Common myeloid progenitor, CD34-positive (primary cell): ENCODE measurements at regions not wholly inside any gene's neighbourhood (a gene's known extent, or its start where the extent isn't known, plus 50 kb on each side); places are given as distances from the start of the nearest gene placed in this dataset.
A peak's percentile ranks its signal among the peaks of the same experiment; 100 is the strongest.

Source experiments
- CTCF ChIA-PET: fragments of 350-600 bp; sonication (Branson Sonifier 250); formaldehyde crosslinking; loops from one replicate; lab custom pipeline; 2021; ENCODE audit warnings: antibody characterized with exemption; lab: Charles Lee
- POLR2A ChIA-PET: fragments of 350-600 bp; sonication (Branson Sonifier 250); formaldehyde crosslinking; loops from one replicate; lab custom pipeline; 2021; ENCODE audit warnings: antibody characterized with exemption; lab: Charles Lee
- DNase-seq, 3 donors: peaks; one replicate each; pipeline versions ENCODE4 v3.0.0 to v3.0.0-alpha.2; 2013
- H3K27ac ChIP-seq, 2 experiments: 1 replicate in 1 of 2; 2 replicates in 1 of 2; pipeline ENCODE4 v1.7.0; 2013; ENCODE audit warnings: inconsistent platforms in 2 of 2, low read length in 2 of 2, mild to moderate bottlenecking in 2 of 2, low read depth in 1 of 2, moderate library complexity in 1 of 2; ENCODE audit not compliant: severe bottlenecking in 2 of 2, insufficient read depth in 1 of 2, poor library complexity in 1 of 2
- H3K27me3 ChIP-seq, 5 experiments: replicated peaks in 2 of 5; 1 replicate in 3 of 5; 2 replicates in 2 of 5; pipeline versions ENCODE4 v1.6.1 to v1.7.0; 2013; ENCODE audit warnings: low read length in 4 of 5, mild to moderate bottlenecking in 2 of 5, moderate library complexity in 2 of 5, inconsistent platforms in 1 of 5; ENCODE audit not compliant: insufficient read depth in 5 of 5, control insufficient read depth in 4 of 5
- H3K36me3 ChIP-seq, 4 experiments: 1 replicate in 2 of 4; 2 replicates in 2 of 4; pipeline versions ENCODE4 v1.6.1 to v1.7.0; 2013; ENCODE audit warnings: low read length in 3 of 4, control low read depth in 1 of 4, mild to moderate bottlenecking in 1 of 4; ENCODE audit not compliant: control insufficient read depth in 4 of 4, insufficient read depth in 4 of 4
- H3K4me1 ChIP-seq, 4 experiments: 1 replicate in 3 of 4; 2 replicates in 1 of 4; pipeline versions ENCODE4 v1.6.1 to v1.7.1; 2013; ENCODE audit warnings: low read length in 3 of 4, mild to moderate bottlenecking in 3 of 4, control low read depth in 1 of 4, inconsistent platforms in 1 of 4, moderate library complexity in 1 of 4; ENCODE audit not compliant: control insufficient read depth in 4 of 4, insufficient read depth in 4 of 4; ENCODE audit errors: control extremely low read depth in 1 of 4
- H3K4me3 ChIP-seq, 7 experiments: 1 replicate in 4 of 7; 2 replicates in 3 of 7; pipeline versions ENCODE4 v1.5.1 to v1.7.0; 2013; ENCODE audit warnings: mild to moderate bottlenecking in 7 of 7, low read length in 6 of 7, moderate library complexity in 6 of 7, inconsistent platforms in 2 of 7, low read depth in 2 of 7, control low read depth in 1 of 7; ENCODE audit not compliant: insufficient read depth in 4 of 7, control insufficient read depth in 1 of 7; ENCODE audit errors: extremely low read depth in 1 of 7
- H3K9me3 ChIP-seq, 5 experiments: 1 replicate in 4 of 5; 2 replicates in 1 of 5; pipeline versions ENCODE4 v1.6.1 to v1.7.1; 2013; ENCODE audit warnings: low read length in 4 of 5, mild to moderate bottlenecking in 2 of 5, inconsistent platforms in 1 of 5, low read depth in 1 of 5, moderate library complexity in 1 of 5; ENCODE audit not compliant: control insufficient read depth in 4 of 5, insufficient read depth in 2 of 5; ENCODE audit errors: control extremely low read depth in 1 of 5
- WGBS: methylation state at CpG from one replicate; pipeline ENCODE4 v1.1.5; 2013; ENCODE audit not compliant: insufficient coverage; 5-methylcytosine and 5-hydroxymethylcytosine counted together

DNA sequence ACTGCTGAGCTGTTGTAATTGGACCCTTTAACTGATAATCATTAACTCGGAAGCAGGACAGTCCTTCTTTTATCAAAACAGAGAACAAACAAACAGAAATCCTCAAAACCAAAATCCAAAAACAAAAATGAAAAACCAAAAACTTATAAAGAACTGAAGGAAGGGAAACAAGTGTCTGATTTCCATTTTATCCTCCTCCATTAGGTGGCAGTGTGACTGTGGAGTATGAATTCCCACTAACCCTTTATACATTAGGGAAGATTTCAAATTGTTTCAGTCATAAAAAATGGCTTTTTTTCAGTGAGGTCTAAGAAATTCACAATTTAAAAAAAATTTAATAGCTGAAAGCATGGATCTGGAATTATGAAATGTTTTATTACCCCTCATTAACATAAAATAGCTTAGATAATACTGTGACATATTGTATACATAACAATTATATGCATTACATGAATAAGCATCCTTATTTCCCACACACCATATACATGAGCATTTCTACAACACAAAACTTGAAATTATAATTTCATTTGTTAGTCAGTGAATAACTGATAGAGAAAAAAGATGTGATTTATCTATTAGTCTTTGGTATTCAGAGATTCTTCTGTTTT, 1074.3 kb upstream of the PCDH9 start:
- Histone ChIP-seq H3K27ac (no peak overlapping the region), H3K27me3 (no peaks in the 10 kb centered on the region), H3K36me3 (no peaks in the 10 kb centered on the region), H3K9me3 (no peaks in the 10 kb centered on the region), H3K4me3 (no peak overlapping the region), H3K4me1 (no peaks in the 10 kb centered on the region)
- ChIA-PET CTCF (interaction anchor here (0.6 to 1.7 kb wide), 4 partner anchors 8 to 80 kb away, joined by 3 to 4 read pairs (median 3); no protein-coding TSS in a partner anchor), POLR2A (no interaction called here)
- WGBS: no CpG with 5 or more reads among the region's 1 CpG
- peak; percentile 12 to 46 (median 40) for DNase-seq

GRCh38 chr13:68293631-68294030, 1063.5 kb upstream of the PCDH9 start:
- H3K36me3 ChIP-seq: no peaks in the 10 kb centered on the region
- no peaks in the 10 kb centered on the region for H3K4me1 ChIP-seq
- no peak for DNase-seq
- POLR2A ChIA-PET: no interaction called here
- H3K9me3 ChIP-seq: no peaks in the 10 kb centered on the region
- no peaks in the 10 kb centered on the region for H3K27me3 ChIP-seq
- CTCF ChIA-PET: no interaction called here
- H3K4me3 ChIP-seq: no peak overlapping the region
- H3K27ac ChIP-seq: no peak overlapping the region

DNA sequence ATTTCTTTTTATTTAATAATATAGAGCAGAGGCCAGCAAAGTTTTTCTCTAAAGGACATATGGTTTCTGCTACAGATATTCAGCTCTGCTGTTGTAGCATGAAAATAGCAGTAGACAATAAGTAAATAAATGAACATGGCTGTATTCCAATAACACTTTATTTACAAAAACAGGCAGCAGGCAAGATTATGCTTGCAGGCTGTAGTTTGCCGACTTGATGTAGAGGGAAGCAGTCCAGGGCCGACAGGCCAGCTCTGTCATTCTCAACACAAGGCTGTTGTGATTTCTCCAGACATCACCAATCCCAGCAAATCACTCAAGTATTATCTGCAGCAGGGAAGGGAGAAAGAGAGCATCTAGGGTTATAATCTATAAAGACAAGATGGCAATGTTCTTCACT, 1062.5 kb upstream of the PCDH9 start:
- WGBS: no CpG with 5 or more reads among the region's 2 CpGs
- Histone ChIP-seq H3K27ac (no peak overlapping the region), H3K4me3 (no peak overlapping the region), H3K27me3 (no peaks in the 10 kb centered on the region), H3K9me3 (no peaks in the 10 kb centered on the region), H3K4me1 (peaks cover 0 to 4% (median 1%) of the 10 kb centered on the region in 4 experiments), H3K36me3 (no peaks in the 10 kb centered on the region)
- ChIA-PET CTCF (interaction anchor here (1.5 kb wide), 1 partner anchor 14 kb away, joined by 3 read pairs; no protein-coding TSS in a partner anchor), POLR2A (no interaction called here)
- no peak for DNase-seq

DNA sequence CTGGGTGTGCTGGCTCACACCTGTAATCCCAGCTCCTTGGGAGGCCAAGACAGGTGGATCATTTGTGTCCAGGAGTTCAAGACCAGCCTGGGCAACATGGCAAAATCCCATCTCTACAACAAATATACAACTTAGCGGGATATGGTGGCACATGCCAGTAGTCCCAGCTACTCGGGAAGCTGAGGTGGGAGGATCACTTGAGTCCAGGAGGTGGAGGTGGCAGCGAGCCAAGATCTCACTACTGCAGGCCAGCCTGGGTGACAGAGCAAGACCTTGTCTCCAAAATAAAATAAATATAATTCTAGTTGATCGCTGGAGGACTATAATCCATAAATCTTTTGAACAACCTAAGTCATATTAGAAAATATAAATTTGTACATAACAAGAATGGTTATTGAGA, 1061.5 kb upstream of the PCDH9 start:
- no peaks in the 10 kb centered on the region for H3K9me3 ChIP-seq
- H3K4me1 ChIP-seq: peaks cover 0 to 4% (median 1%) of the 10 kb centered on the region in 4 experiments
- ChIA-PET POLR2A (no interaction called here), CTCF (interaction anchor here (1.5 kb wide), 1 partner anchor 15 kb away, joined by 3 read pairs; no protein-coding TSS in a partner anchor)
- H3K27me3 ChIP-seq: no peaks in the 10 kb centered on the region
- WGBS: no CpG with 5 or more reads among the region's 4 CpGs
- H3K4me3 ChIP-seq: no peak overlapping the region
- H3K36me3 ChIP-seq: no peaks in the 10 kb centered on the region
- H3K27ac ChIP-seq: no peak overlapping the region
- DNase-seq: no peak

- H3K27ac ChIP-seq: no peak overlapping the region
- H3K27me3 ChIP-seq: no peaks in the 10 kb centered on the region
- H3K36me3 ChIP-seq: no peaks in the 10 kb centered on the region
- no peaks in the 10 kb centered on the region for H3K4me1 ChIP-seq
- no CpG with 5 or more reads among the region's 1 CpG for WGBS
- no peak for DNase-seq
- H3K4me3 ChIP-seq: no peak overlapping the region
- ChIA-PET POLR2A (no interaction called here), CTCF (no interaction called here)
- H3K9me3 ChIP-seq: peaks cover 0 to 17% (median 3%) of the 10 kb centered on the region in 5 experiments
Observed at GRCh38 chr13:68275758-68276157, 1045.6 kb upstream of the PCDH9 start.

DNA sequence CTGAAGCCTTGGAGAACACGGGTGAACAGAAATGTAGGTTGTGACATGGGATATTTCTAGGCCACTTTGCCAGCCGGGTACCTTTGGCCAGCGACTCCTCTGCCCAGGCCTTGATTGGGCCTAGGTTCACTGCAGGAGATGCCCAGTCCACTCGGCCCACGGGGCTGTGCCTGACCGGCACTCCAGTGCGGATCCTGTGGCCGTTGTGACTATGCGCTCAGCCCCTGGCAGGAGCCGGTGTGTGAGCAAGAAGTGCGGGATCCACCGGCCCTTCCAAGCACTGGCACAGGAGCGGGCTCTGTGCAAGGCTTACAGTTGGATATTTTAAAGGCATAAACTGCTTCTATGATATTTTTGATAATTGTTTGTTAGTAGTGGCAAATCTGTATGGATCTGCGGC, 1042.5 kb upstream of the PCDH9 start:
- ChIA-PET POLR2A (no interaction called here), CTCF (no interaction called here)
- Histone ChIP-seq H3K9me3 (peaks cover 0 to 17% (median 3%) of the 10 kb centered on the region in 5 experiments), H3K27me3 (no peaks in the 10 kb centered on the region), H3K4me3 (no peak overlapping the region), H3K4me1 (no peaks in the 10 kb centered on the region), H3K27ac (no peak overlapping the region), H3K36me3 (no peaks in the 10 kb centered on the region)
- 97% methylated on average over 13 of the region's 14 CpGs for WGBS
- no peak for DNase-seq

- no peak for DNase-seq
- H3K27me3 ChIP-seq: no peaks in the 10 kb centered on the region
- H3K27ac ChIP-seq: no peak overlapping the region
- no peaks in the 10 kb centered on the region for H3K4me1 ChIP-seq
- no peaks in the 10 kb centered on the region for H3K36me3 ChIP-seq
- WGBS: no CpG with 5 or more reads among the region's 2 CpGs
- CTCF ChIA-PET: no interaction called here
- no peak overlapping the region for H3K4me3 ChIP-seq
- POLR2A ChIA-PET: no interaction called here
- H3K9me3 ChIP-seq: no peaks in the 10 kb centered on the region
Observed at GRCh38 chr13:68264692-68265091, 1034.6 kb upstream of the PCDH9 start.
